Loucy (cell line): ENCODE measurements at regions not wholly inside any gene's neighbourhood (a gene's known extent, or its start where the extent isn't known, plus 50 kb on each side); places are given as distances from the start of the nearest gene placed in this dataset.

ENCODE experiments used
- H2AFZ ChIP-seq: fragments of 200-600 bp; sonication (generic); 2 replicates; pipeline ENCODE4 v1.6.0; 2016; ENCODE audit warnings: antibody characterized with exemption, mild to moderate bottlenecking, low read length, moderate library complexity
- H3F3A ChIP-seq: fragments of 200-600 bp; 2 replicates; pipeline ENCODE4 v1.6.0; 2016; ENCODE audit warnings: antibody characterized with exemption, low read depth, mild to moderate bottlenecking
- H3K27me3 ChIP-seq: fragments of 200-600 bp; sonication (generic); 2 replicates; pipeline ENCODE4 v1.6.1; 2014; ENCODE audit warnings: low read length, mild to moderate bottlenecking; ENCODE audit not compliant: insufficient read depth, poor library complexity, severe bottlenecking
- H3K36me3 ChIP-seq: fragments of 200-600 bp; sonication (generic); 2 replicates; pipeline ENCODE4 v1.6.1; 2016; ENCODE audit warnings: low read length; ENCODE audit not compliant: insufficient read depth
- H3K4me1 ChIP-seq: fragments of 200-600 bp; sonication (generic); 2 replicates; pipeline ENCODE4 v1.5.1; 2014; ENCODE audit warnings: low read length, mild to moderate bottlenecking; ENCODE audit not compliant: insufficient read depth, poor library complexity, severe bottlenecking
- H3K4me2 ChIP-seq: fragments of 200-600 bp; sonication (generic); 2 replicates; pipeline ENCODE4 v1.6.0; 2014; ENCODE audit warnings: antibody characterized with exemption, low read length, low read depth, mild to moderate bottlenecking; ENCODE audit not compliant: poor library complexity, severe bottlenecking
- H3K4me3 ChIP-seq: fragments of 200-600 bp; sonication (generic); 2 replicates; pipeline ENCODE4 v1.5.1; 2014; ENCODE audit warnings: low read length, mild to moderate bottlenecking, mixed read lengths; ENCODE audit not compliant: poor library complexity, severe bottlenecking
- H3K79me2 ChIP-seq: fragments of 200-600 bp; sonication (generic); 2 replicates; pipeline ENCODE4 v1.6.1; 2014; ENCODE audit warnings: low read length; ENCODE audit not compliant: insufficient read depth
- H3K9ac ChIP-seq: fragments of 200-600 bp; sonication (generic); 2 replicates; pipeline ENCODE4 v1.6.0; 2014; ENCODE audit warnings: mild to moderate bottlenecking, low read depth, low read length, moderate library complexity; ENCODE audit not compliant: poor library complexity, severe bottlenecking
- H3K9me2 ChIP-seq: fragments of 200-600 bp; sonication (generic); replicated peaks from 2 replicates; pipeline ENCODE4 v1.6.1; 2016; ENCODE audit warnings: low read depth, low read length, mixed read lengths
- H3K9me3 ChIP-seq: fragments of 200-600 bp; sonication (generic); 2 replicates; pipeline ENCODE4 v1.6.1; 2014; ENCODE audit warnings: mild to moderate bottlenecking, antibody characterized with exemption, low read length, low read depth; ENCODE audit not compliant: insufficient read depth
- H4K20me1 ChIP-seq: fragments of 200-600 bp; sonication (generic); 2 replicates; pipeline ENCODE4 v1.6.0; 2014; ENCODE audit warnings: antibody characterized with exemption, low read length, mild to moderate bottlenecking; ENCODE audit not compliant: insufficient read depth, poor library complexity, severe bottlenecking
- EZH2phosphoT487 ChIP-seq: fragments of 200-600 bp; IDR thresholded peaks from 2 replicates; pipeline ENCODE4 v1.6.1; 2018; ENCODE audit warnings: antibody characterized with exemption, mild to moderate bottlenecking, moderate library complexity, borderline replicate concordance
- TF ChIP-seq, protein P1 (sequence below): fragments of 200-600 bp; sonication (generic); conservative IDR thresholded peaks from 2 replicates; pipeline ENCODE4 v1.5.1; 2014; ENCODE audit warnings: mild to moderate bottlenecking, antibody characterized with exemption, low read length

GRCh38 chr11:97516688-97517087, 1126.9 kb downstream of the JRKL start:
- Histone ChIP-seq H4K20me1 (no peaks in the 10 kb centered on the region), H3K79me2 (no peaks in the 10 kb centered on the region), H2AFZ (no peak overlapping the region), H3F3A (no peaks in the 10 kb centered on the region), H3K9ac (no peak overlapping the region), H3K27me3 (no peaks in the 10 kb centered on the region), H3K4me1 (no peaks in the 10 kb centered on the region), H3K4me3 (no peak overlapping the region), H3K9me3 (no peaks in the 10 kb centered on the region), H3K4me2 (no peak overlapping the region), H3K36me3 (no peaks in the 10 kb centered on the region), H3K9me2 (no peaks in the 10 kb centered on the region)
- TF ChIP-seq, protein P1, sequence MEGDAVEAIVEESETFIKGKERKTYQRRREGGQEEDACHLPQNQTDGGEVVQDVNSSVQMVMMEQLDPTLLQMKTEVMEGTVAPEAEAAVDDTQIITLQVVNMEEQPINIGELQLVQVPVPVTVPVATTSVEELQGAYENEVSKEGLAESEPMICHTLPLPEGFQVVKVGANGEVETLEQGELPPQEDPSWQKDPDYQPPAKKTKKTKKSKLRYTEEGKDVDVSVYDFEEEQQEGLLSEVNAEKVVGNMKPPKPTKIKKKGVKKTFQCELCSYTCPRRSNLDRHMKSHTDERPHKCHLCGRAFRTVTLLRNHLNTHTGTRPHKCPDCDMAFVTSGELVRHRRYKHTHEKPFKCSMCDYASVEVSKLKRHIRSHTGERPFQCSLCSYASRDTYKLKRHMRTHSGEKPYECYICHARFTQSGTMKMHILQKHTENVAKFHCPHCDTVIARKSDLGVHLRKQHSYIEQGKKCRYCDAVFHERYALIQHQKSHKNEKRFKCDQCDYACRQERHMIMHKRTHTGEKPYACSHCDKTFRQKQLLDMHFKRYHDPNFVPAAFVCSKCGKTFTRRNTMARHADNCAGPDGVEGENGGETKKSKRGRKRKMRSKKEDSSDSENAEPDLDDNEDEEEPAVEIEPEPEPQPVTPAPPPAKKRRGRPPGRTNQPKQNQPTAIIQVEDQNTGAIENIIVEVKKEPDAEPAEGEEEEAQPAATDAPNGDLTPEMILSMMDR, result no peak; the same call in 1 of the 2 replicates
- no peak for TF ChIP-seq EZH2phosphoT487

DNA sequence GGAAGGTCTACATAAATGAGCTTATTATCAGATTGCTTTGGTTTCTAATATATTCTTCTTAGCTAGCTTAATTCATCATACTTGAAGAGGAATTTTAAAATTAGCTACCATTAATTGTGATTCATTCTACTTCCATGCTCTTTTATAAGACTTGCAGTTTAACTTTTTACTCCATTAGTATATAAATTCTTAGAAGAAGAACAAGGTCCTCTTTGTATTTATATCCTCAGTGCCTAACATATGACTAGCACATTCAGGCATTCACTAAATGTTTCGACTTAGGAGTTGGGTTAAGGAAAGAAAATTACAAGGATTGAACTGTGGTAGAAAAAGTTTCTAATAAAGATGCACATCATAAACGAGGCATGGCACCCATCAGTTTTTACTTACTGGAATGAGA, 1135.5 kb downstream of the JRKL start:
- H3K27me3 ChIP-seq, result no peaks in the 10 kb centered on the region
- no peaks in the 10 kb centered on the region for H3K4me1 ChIP-seq
- H3K79me2 ChIP-seq, result no peaks in the 10 kb centered on the region
- H3K9me3 ChIP-seq, result no peaks in the 10 kb centered on the region
- no peaks in the 10 kb centered on the region for H3K36me3 ChIP-seq
- H3K9ac ChIP-seq, result no peak overlapping the region
- no peaks in the 10 kb centered on the region for H3K9me2 ChIP-seq
- TF ChIP-seq, protein P1, result no peak
- TF ChIP-seq EZH2phosphoT487, result no peak
- H3K4me2 ChIP-seq, result no peak overlapping the region
- no peaks in the 10 kb centered on the region for H3F3A ChIP-seq
- no peaks in the 10 kb centered on the region for H4K20me1 ChIP-seq
- H3K4me3 ChIP-seq, result no peak overlapping the region
- no peak overlapping the region for H2AFZ ChIP-seq

DNA sequence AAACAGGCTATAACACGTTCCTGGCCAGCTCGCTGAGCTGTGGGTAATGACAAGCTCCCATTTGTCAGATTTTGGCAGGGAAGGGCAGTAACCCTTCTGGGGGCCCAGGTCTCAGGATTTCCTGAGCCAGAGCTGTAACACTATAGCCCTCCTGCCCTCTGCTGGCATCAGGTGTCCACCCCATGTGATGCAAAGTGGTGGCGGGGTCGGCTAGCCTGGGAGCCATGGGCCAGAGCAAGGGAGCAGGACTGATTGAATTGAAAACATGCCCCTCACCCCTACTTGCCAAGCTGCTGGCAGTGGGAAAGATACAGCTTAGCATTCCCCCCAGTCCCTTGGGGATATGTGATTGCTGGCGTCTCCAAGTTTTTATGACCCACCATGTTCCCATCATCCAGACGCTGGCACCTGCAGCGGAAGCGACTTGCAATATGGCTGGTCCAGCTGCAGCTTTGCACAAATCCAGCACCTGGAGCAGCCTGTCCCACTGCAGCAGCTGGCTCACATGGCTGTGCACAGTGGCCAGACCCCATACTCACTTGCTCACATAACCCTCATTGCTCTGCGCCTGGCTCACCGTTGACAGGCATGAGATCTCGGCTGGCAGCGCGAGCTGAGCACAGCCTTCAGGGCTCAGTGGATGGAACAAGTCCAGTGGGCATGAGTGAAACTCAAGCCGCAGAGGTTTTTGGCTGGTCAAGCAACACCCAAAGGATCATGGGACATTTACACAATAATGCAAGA, 1147.8 kb downstream of the JRKL start:
- Histone ChIP-seq H4K20me1 (no peaks in the 10 kb centered on the region), H3F3A (no peaks in the 10 kb centered on the region), H3K9ac (no peak overlapping the region), H3K4me2 (no peak overlapping the region), H3K36me3 (no peaks in the 10 kb centered on the region), H2AFZ (no peak overlapping the region), H3K79me2 (no peaks in the 10 kb centered on the region), H3K27me3 (no peaks in the 10 kb centered on the region), H3K9me2 (no peaks in the 10 kb centered on the region), H3K4me3 (no peak overlapping the region), H3K9me3 (no peaks in the 10 kb centered on the region), H3K4me1 (no peaks in the 10 kb centered on the region)
- no peak for TF ChIP-seq EZH2phosphoT487
- TF ChIP-seq, protein P1, result no peak
